ENCODE measurements at regions not wholly inside any gene's neighbourhood (a gene's known extent, or its start where the extent isn't known, plus 50 kb on each side); places are given as distances from the start of the nearest gene placed in this dataset.
A peak's percentile ranks its signal among the peaks of the same experiment; 100 is the strongest.

- Mint-ChIP-seq H3K27ac (peak overlapping the region; percentile 9 to 76 (median 50)), H3K27me3 (ENCODE audit: low read depth) (no peaks in the 10 kb centered on the region), H3K9me3 (peaks cover 2% of the 10 kb centered on the region), H3K36me3 (ENCODE audit: low read depth) (no peaks in the 10 kb centered on the region), H3K4me1 (peaks cover 38% of the 10 kb centered on the region), H3K4me3 (no peak overlapping the region)
- TF ChIP-seq CTCF (IDR thresholded peaks at IDR 0.05; ENCODE audit: unreplicated experiment in 3 of 3): no peak
Observed at GRCh38 chrX:100478714-100479306, 68.7 kb upstream of the PCDH19 start.

- H3K9me3 Mint-ChIP-seq: peaks cover 2% of the 10 kb centered on the region
- peaks cover 32% of the 10 kb centered on the region for H3K4me1 Mint-ChIP-seq
- H3K27ac Mint-ChIP-seq: peak overlapping the region; percentile 9 to 76 (median 50)
- H3K4me3 Mint-ChIP-seq: peak overlapping the region in 1 of 3 experiments; percentile 4
- H3K27me3 Mint-ChIP-seq (ENCODE audit: low read depth): no peaks in the 10 kb centered on the region
- no peaks in the 10 kb centered on the region for H3K36me3 Mint-ChIP-seq (ENCODE audit: low read depth)
- TF ChIP-seq CTCF (IDR thresholded peaks at IDR 0.05; ENCODE audit: unreplicated experiment in 3 of 3): no peak
Observed at GRCh38 chrX:100477958-100478357, 67.9 kb upstream of the PCDH19 start.

GRCh38 chrX:100477467-100477866 lies 67.4 kb upstream of the PCDH19 start:
- no peaks in the 10 kb centered on the region for H3K36me3 Mint-ChIP-seq (ENCODE audit: low read depth)
- peak overlapping the region in 2 of 3 experiments; percentile 50 to 76 for H3K27ac Mint-ChIP-seq
- H3K4me1 Mint-ChIP-seq: peaks cover 32% of the 10 kb centered on the region
- H3K9me3 Mint-ChIP-seq: peaks cover 2% of the 10 kb centered on the region
- no peak for TF ChIP-seq CTCF (IDR thresholded peaks at IDR 0.05; ENCODE audit: unreplicated experiment in 3 of 3)
- no peak overlapping the region for H3K4me3 Mint-ChIP-seq
- H3K27me3 Mint-ChIP-seq (ENCODE audit: low read depth): no peaks in the 10 kb centered on the region
